Left colon (tissue), 2 donors: ENCODE measurements at regions not wholly inside any gene's neighbourhood (a gene's known extent, or its start where the extent isn't known, plus 50 kb on each side); places are given as distances from the start of the nearest gene placed in this dataset.
"Not testable (repeated sequence)": the region's sequence is repeated elsewhere in the genome, so short reads cannot be mapped to it uniquely, and the experiment has no call there.

Experiments
- ATAC-seq: fragments of 200-7000 bp; cut with Tn5 transposase; one replicate; pipeline ENCODE4 v1.9.1; 2020; ENCODE audit warnings: mild to moderate bottlenecking, moderate library complexity
- DNase-seq, 2 donors: peaks; one replicate each; pipeline ENCODE4 v3.0.0-alpha.2; 2020
- intact Hi-C, 2 donors: fragments of 100-400 bp; cut with DNase I in 1 of 2; cut with micrococcal nuclease in 1 of 2; formaldehyde crosslinking; loops; one replicate each; pipeline versions ENCODE4 v1.11.2 to v1.14.0; 2022; cut with DNase I, micrococcal nuclease
- donor health status: DM: no; HTN: no; CAD: no.
- donor health status: DM: yes; HTN: yes; CAD: no.

GRCh38 chr14:78056890-78057289 is 113.3 kb upstream of the NRXN3 start:
- ATAC-seq, intact Hi-C loops: not testable (repeated sequence)

GRCh38 chr14:78070344-78070743 is 99.8 kb upstream of the NRXN3 start:
- no peak for DNase-seq
- intact Hi-C loops: no loop called here
- ATAC-seq: no peak

More at GRCh38 chr14:78056890-78057289, 113.3 kb upstream of the NRXN3 start:
- DNase-seq: not testable (repeated sequence)

- intact Hi-C loops: no loop called here
- no peak for ATAC-seq
- DNase-seq: no peak
Observed at GRCh38 chr14:78071016-78071549, 99.1 kb upstream of the NRXN3 start.

GRCh38 chr14:78073028-78073427 is 97.1 kb upstream of the NRXN3 start:
- intact Hi-C loops: no loop called here
- DNase-seq (no peak), ATAC-seq (no peak)

GRCh38 chr14:78074561-78074960 is 95.6 kb upstream of the NRXN3 start:
- ATAC-seq (no peak), DNase-seq (no peak)
- intact Hi-C loops: no loop called here

- no peak for DNase-seq
- intact Hi-C loops: no loop called here
- ATAC-seq: no peak
Observed at GRCh38 chr14:78075033-78075432, 95.1 kb upstream of the NRXN3 start.

GRCh38 chr14:78075555-78076277 is 94.5 kb upstream of the NRXN3 start:
- intact Hi-C loops: no loop called here
- ATAC-seq (no peak), DNase-seq (no peak)

GRCh38 chr14:78081245-78081644 is 88.9 kb upstream of the NRXN3 start:
- DNase-seq (no peak), ATAC-seq (no peak)
- intact Hi-C loops: no loop called here

- intact Hi-C loops: no loop called here
- no peak for DNase-seq
- no peak for ATAC-seq
Observed at GRCh38 chr14:78083837-78084236, 86.3 kb upstream of the NRXN3 start.

- ATAC-seq (no peak), DNase-seq (no peak)
- intact Hi-C loops: no loop called here
Observed at GRCh38 chr14:78086342-78086741, 83.8 kb upstream of the NRXN3 start.

GRCh38 chr14:78088916-78089315 is 81.3 kb upstream of the NRXN3 start:
- ATAC-seq (no peak), DNase-seq (no peak)
- intact Hi-C loops: no loop called here

- intact Hi-C loops: no loop called here
- DNase-seq (no peak), ATAC-seq (no peak)
Observed at GRCh38 chr14:78090864-78091263, 79.3 kb upstream of the NRXN3 start.

- ATAC-seq (no peak), DNase-seq (no peak)
- intact Hi-C loops: no loop called here
Observed at GRCh38 chr14:78091361-78091760, 78.8 kb upstream of the NRXN3 start.

GRCh38 chr14:78092040-78092439 is 78.1 kb upstream of the NRXN3 start:
- DNase-seq: no peak
- intact Hi-C loops: no loop called here
- ATAC-seq: no peak

- no peak for ATAC-seq
- intact Hi-C loops: no loop called here
- DNase-seq: no peak
Observed at GRCh38 chr14:78103271-78103670, 66.9 kb upstream of the NRXN3 start.

- ATAC-seq: no peak
- DNase-seq: no peak
- intact Hi-C loops: no loop called here
Observed at GRCh38 chr14:78104160-78104559, 66.0 kb upstream of the NRXN3 start.

- intact Hi-C loops: no loop called here
- ATAC-seq: no peak
- DNase-seq: no peak
Observed at GRCh38 chr14:78104655-78105054, 65.5 kb upstream of the NRXN3 start.

- intact Hi-C loops: no loop called here
- ATAC-seq: no peak
- no peak for DNase-seq
Observed at GRCh38 chr14:78106381-78106780, 63.8 kb upstream of the NRXN3 start.

GRCh38 chr14:78107166-78107565 is 63.0 kb upstream of the NRXN3 start:
- intact Hi-C loops: no loop called here
- ATAC-seq (no peak), DNase-seq (no peak)

- DNase-seq (no peak), ATAC-seq (no peak)
- intact Hi-C loops: no loop called here
Observed at GRCh38 chr14:78119440-78119839, 50.7 kb upstream of the NRXN3 start.
